ENCODE measurements at regions not wholly inside any gene's neighbourhood (a gene's known extent, or its start where the extent isn't known, plus 50 kb on each side); places are given as distances from the start of the nearest gene placed in this dataset.

DNA sequence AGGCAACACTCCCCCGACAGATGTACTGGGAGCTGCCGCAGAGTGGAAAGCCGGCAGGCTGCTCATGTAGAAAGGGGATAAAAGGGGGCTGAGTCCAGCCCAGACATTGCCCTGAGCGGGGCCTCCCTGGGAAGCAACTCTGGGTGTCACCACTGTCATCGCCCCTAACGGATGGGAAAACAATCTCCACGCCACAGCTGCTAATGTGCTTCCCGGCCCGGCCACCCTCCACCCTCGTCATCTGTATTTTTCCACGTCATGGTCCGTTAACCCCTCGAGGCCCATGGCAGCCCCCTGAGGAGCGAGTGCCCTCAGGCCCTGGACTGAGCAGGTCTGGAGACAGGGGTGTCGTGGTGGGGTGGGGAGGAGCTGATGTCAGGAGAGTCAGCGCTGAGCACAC is 227.4 kb downstream of the DLL1 start:
- WGBS (ENCODE audit: low lambda C conversion rate): 64% methylated on average over 14 of the region's 16 CpGs
- Histone ChIP-seq H3K9ac (no peak overlapping the region), H3K4me3 (ENCODE audit: low read depth in 2 of 2, low read length in 1 of 2) (no peak overlapping the region), H3K36me3 (replicated peaks in 1 of 2; ENCODE audit: control insufficient read depth in 1 of 2, insufficient read depth in 2 of 2, low read length in 1 of 2) (no peaks in the 10 kb centered on the region), H3K4me1 (ENCODE audit: control insufficient read depth in 1 of 2, insufficient read depth in 2 of 2, low read depth in 1 of 2, low read length in 1 of 2) (no peaks in the 10 kb centered on the region), H3K9me3 (no peaks in the 10 kb centered on the region), H3K27ac (ENCODE audit: low read depth in 2 of 2, low read length in 1 of 2) (no peak overlapping the region), H4K20me1 (ENCODE audit: insufficient read depth) (no peaks in the 10 kb centered on the region), H3K79me2 (ENCODE audit: insufficient read depth) (no peaks in the 10 kb centered on the region), H3K27me3 (ENCODE audit: insufficient read depth) (no peaks in the 10 kb centered on the region), H3F3A (replicated peaks; ENCODE audit: insufficient read depth) (no peaks in the 10 kb centered on the region), H3K4me2 (no peak overlapping the region), H2AFZ (ENCODE audit: low read depth) (no peak overlapping the region), H3K9me2 (no peaks in the 10 kb centered on the region)
- no peak for DNase-seq
- POLR2A ChIA-PET: no interaction called here
- TF ChIP-seq MXI1 (IDR thresholded peaks at IDR 0.05; ENCODE audit: low read depth, low read length) (no peak), TEAD4 (IDR thresholded peaks at IDR 0.05; ENCODE audit: borderline replicate concordance, insufficient read depth) (no peak), FOXM1 (IDR thresholded peaks at IDR 0.05; ENCODE audit: low read depth) (no peak), SIN3A (IDR thresholded peaks at IDR 0.05; ENCODE audit: borderline replicate concordance, low read depth, low read length) (no peak), TAF1 (IDR thresholded peaks at IDR 0.05; ENCODE audit: borderline replicate concordance, low read depth, low read length) (no peak), GABPA (IDR thresholded peaks at IDR 0.05; ENCODE audit: low read depth) (no peak), JUND (IDR thresholded peaks at IDR 0.05) (no peak), RXRA (IDR thresholded peaks at IDR 0.05; ENCODE audit: borderline replicate concordance, low read depth) (no peak), ELF1 (IDR thresholded peaks at IDR 0.05) (no peak), TCF12 (IDR thresholded peaks at IDR 0.05) (no peak), FOXJ3 (CRISPR knock-in tag; IDR thresholded peaks at IDR 0.05) (no peak), SMC3 (IDR thresholded peaks at IDR 0.05; ENCODE audit: low read depth, low read length) (no peak), CHD2 (IDR thresholded peaks at IDR 0.05; ENCODE audit: low read length, partially characterized antibody) (no peak), FOSL2 (IDR thresholded peaks at IDR 0.05; ENCODE audit: borderline replicate concordance, low read depth) (no peak)
- TF ChIP-seq, protein P1, sequence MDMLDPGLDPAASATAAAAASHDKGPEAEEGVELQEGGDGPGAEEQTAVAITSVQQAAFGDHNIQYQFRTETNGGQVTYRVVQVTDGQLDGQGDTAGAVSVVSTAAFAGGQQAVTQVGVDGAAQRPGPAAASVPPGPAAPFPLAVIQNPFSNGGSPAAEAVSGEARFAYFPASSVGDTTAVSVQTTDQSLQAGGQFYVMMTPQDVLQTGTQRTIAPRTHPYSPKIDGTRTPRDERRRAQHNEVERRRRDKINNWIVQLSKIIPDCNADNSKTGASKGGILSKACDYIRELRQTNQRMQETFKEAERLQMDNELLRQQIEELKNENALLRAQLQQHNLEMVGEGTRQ (IDR thresholded peaks at IDR 0.05; ENCODE audit: borderline replicate concordance, low read depth, low read length): no peak
- TF ChIP-seq, protein P2, sequence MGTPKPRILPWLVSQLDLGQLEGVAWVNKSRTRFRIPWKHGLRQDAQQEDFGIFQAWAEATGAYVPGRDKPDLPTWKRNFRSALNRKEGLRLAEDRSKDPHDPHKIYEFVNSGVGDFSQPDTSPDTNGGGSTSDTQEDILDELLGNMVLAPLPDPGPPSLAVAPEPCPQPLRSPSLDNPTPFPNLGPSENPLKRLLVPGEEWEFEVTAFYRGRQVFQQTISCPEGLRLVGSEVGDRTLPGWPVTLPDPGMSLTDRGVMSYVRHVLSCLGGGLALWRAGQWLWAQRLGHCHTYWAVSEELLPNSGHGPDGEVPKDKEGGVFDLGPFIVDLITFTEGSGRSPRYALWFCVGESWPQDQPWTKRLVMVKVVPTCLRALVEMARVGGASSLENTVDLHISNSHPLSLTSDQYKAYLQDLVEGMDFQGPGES (IDR thresholded peaks at IDR 0.05; ENCODE audit: low read depth, low read length): no peak
- TF ChIP-seq, protein P3, sequence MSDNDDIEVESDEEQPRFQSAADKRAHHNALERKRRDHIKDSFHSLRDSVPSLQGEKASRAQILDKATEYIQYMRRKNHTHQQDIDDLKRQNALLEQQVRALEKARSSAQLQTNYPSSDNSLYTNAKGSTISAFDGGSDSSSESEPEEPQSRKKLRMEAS (IDR thresholded peaks at IDR 0.05; ENCODE audit: low read depth): no peak
- TF ChIP-seq, protein P4, sequence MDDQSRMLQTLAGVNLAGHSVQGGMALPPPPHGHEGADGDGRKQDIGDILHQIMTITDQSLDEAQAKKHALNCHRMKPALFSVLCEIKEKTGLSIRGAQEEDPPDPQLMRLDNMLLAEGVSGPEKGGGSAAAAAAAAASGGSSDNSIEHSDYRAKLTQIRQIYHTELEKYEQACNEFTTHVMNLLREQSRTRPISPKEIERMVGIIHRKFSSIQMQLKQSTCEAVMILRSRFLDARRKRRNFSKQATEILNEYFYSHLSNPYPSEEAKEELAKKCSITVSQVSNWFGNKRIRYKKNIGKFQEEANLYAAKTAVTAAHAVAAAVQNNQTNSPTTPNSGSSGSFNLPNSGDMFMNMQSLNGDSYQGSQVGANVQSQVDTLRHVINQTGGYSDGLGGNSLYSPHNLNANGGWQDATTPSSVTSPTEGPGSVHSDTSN (IDR thresholded peaks at IDR 0.05): no peak
- TF ChIP-seq, protein P5, sequence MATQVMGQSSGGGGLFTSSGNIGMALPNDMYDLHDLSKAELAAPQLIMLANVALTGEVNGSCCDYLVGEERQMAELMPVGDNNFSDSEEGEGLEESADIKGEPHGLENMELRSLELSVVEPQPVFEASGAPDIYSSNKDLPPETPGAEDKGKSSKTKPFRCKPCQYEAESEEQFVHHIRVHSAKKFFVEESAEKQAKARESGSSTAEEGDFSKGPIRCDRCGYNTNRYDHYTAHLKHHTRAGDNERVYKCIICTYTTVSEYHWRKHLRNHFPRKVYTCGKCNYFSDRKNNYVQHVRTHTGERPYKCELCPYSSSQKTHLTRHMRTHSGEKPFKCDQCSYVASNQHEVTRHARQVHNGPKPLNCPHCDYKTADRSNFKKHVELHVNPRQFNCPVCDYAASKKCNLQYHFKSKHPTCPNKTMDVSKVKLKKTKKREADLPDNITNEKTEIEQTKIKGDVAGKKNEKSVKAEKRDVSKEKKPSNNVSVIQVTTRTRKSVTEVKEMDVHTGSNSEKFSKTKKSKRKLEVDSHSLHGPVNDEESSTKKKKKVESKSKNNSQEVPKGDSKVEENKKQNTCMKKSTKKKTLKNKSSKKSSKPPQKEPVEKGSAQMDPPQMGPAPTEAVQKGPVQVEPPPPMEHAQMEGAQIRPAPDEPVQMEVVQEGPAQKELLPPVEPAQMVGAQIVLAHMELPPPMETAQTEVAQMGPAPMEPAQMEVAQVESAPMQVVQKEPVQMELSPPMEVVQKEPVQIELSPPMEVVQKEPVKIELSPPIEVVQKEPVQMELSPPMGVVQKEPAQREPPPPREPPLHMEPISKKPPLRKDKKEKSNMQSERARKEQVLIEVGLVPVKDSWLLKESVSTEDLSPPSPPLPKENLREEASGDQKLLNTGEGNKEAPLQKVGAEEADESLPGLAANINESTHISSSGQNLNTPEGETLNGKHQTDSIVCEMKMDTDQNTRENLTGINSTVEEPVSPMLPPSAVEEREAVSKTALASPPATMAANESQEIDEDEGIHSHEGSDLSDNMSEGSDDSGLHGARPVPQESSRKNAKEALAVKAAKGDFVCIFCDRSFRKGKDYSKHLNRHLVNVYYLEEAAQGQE (IDR thresholded peaks at IDR 0.05; ENCODE audit: low read depth, low read length): no peak
- CTCF ChIA-PET: interaction anchor here (0.6 to 0.9 kb wide), 3 partner anchors 11 to 469 kb away, joined by 3 read pairs; no protein-coding TSS in a partner anchor

All from SK-N-SH (cell line).